PC-3 (cell line): ENCODE measurements at regions not wholly inside any gene's neighbourhood (a gene's known extent, or its start where the extent isn't known, plus 50 kb on each side); places are given as distances from the start of the nearest gene placed in this dataset.

ENCODE experiments used
- ATAC-seq: fragments of 200-7000 bp; cut with Tn5 transposase; 2 replicates; pipeline ENCODE4 v1.9.1; 2020; ENCODE audit warnings: mild to moderate bottlenecking, moderate library complexity
- BruUV-seq: library from RNA; stranded (reverse); fragments of 400-500 nt; replicated peaks from 2 replicates; lab custom pipeline; 2021; lab: Mats Ljungman, UMichigan
- CTCF ChIA-PET: fragments of 300-600 bp; sonication (Branson Sonifier 250); formaldehyde crosslinking; loops from one replicate; lab custom pipeline; 2022; ENCODE audit warnings: antibody characterized with exemption; lab: Charles Lee
- POLR2A ChIA-PET: fragments of 300-600 bp; sonication (Branson Sonifier 250); formaldehyde crosslinking; loops from one replicate; lab custom pipeline; 2022; ENCODE audit warnings: antibody characterized with exemption; ENCODE audit not compliant: unreplicated experiment; lab: Charles Lee
- DNase-seq: peaks from one replicate; pipeline ENCODE4 v3.0.0-alpha.2; 2015
- H2AFZ ChIP-seq: fragments of 300-600 bp; sonication (generic); 2 replicates; pipeline ENCODE4 v1.6.0; 2016; ENCODE audit warnings: antibody characterized with exemption, low read length
- H3F3A ChIP-seq: fragments of 300-600 bp; sonication (generic); one replicate; pipeline ENCODE4 v1.6.0; 2017; ENCODE audit warnings: antibody characterized with exemption, low read length, control low read depth, mild to moderate bottlenecking; ENCODE audit not compliant: unreplicated experiment
- H3K27ac ChIP-seq: fragments of 300-600 bp; sonication (generic); 2 replicates; pipeline ENCODE4 v1.5.1; 2016; ENCODE audit warnings: mild to moderate bottlenecking, low read length
- H3K27me3 ChIP-seq: fragments of 300-600 bp; sonication (generic); 2 replicates; pipeline ENCODE4 v1.6.1; 2016; ENCODE audit warnings: low read length, mixed read lengths
- H3K36me3 ChIP-seq: fragments of 300-600 bp; sonication (generic); 2 replicates; pipeline ENCODE4 v1.6.1; 2016; ENCODE audit warnings: low read depth, mixed run types, low read length, mixed read lengths
- H3K4me1 ChIP-seq: fragments of 300-600 bp; sonication (generic); 2 replicates; pipeline ENCODE4 v1.5.1; 2016; ENCODE audit warnings: low read length; ENCODE audit not compliant: insufficient read depth
- H3K4me2 ChIP-seq: fragments of 300-600 bp; sonication (generic); 2 replicates; pipeline ENCODE4 v1.6.0; 2016; ENCODE audit warnings: low read length
- H3K4me3 ChIP-seq: fragments of 300-600 bp; sonication (generic); 2 replicates; pipeline ENCODE4 v1.5.1; 2016; ENCODE audit warnings: mild to moderate bottlenecking, low read length, mixed read lengths
- H3K79me2 ChIP-seq: fragments of 300-600 bp; sonication (generic); 2 replicates; pipeline ENCODE4 v1.6.1; 2017; ENCODE audit warnings: low read length, mixed read lengths
- H3K9ac ChIP-seq: fragments of 300-600 bp; sonication (generic); 2 replicates; pipeline ENCODE4 v1.6.0; 2016; ENCODE audit warnings: mild to moderate bottlenecking, low read length
- H3K9me2 ChIP-seq: fragments of 300-600 bp; sonication (generic); replicated peaks from 2 replicates; pipeline ENCODE4 v1.6.1; 2016; ENCODE audit warnings: mixed run types, low read length, mixed read lengths
- H3K9me3 ChIP-seq: fragments of 300-600 bp; sonication (generic); 2 replicates; pipeline ENCODE4 v1.6.1; 2016; ENCODE audit warnings: low read length, mixed read lengths
- H4K20me1 ChIP-seq: fragments of 300-600 bp; sonication (generic); 2 replicates; pipeline ENCODE4 v1.6.1; 2016; ENCODE audit warnings: low read length, mixed read lengths
- EZH2 ChIP-seq: fragments of 300-600 bp; sonication (generic); IDR thresholded peaks from one replicate; pipeline ENCODE4 v1.6.1; 2017; ENCODE audit warnings: antibody characterized with exemption, mild to moderate bottlenecking, low read length; ENCODE audit not compliant: unreplicated experiment
- EZH2phosphoT487 ChIP-seq: fragments of 300-600 bp; sonication (generic); IDR thresholded peaks from 2 replicates; pipeline ENCODE4 v1.6.1; 2018; ENCODE audit warnings: mild to moderate bottlenecking, antibody characterized with exemption, low read length, borderline replicate concordance
- intact Hi-C: fragments of 100-400 bp; cut with micrococcal nuclease; formaldehyde crosslinking; loops from 2 replicates; pipeline ENCODE4 v1.9.0; 2023
- TF ChIP-seq, protein P1 (sequence below): fragments of 300-600 bp; sonication (generic); conservative IDR thresholded peaks from 2 replicates; pipeline ENCODE4 v1.5.1; 2017; ENCODE audit warnings: antibody characterized with exemption, low read depth, mild to moderate bottlenecking, low read length

DNA sequence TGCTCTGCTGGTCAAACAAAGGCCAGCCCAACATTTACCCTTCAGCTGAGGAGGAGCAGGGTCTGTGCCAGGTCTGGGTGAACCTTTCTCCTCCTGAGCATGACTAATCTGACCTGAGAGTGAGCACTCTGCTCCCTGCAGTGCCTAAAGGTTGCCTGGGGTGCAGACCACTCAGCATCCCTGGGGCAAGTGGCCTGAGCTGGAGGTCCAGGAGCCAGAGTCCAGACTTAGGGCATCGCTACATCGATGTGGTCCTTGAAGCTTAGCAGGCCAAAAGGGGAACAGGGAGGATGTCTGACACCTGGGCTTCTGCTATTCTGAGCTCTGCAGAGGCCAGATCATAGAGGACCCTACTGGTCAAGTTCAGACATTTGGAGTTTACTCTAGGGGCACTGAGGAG, 119.1 kb downstream of the FAM43A start:
- H4K20me1 ChIP-seq, result no peaks in the 10 kb centered on the region
- H2AFZ ChIP-seq, result no peak overlapping the region
- TF ChIP-seq EZH2phosphoT487 (no peak), EZH2 (no peak)
- TF ChIP-seq, protein P1, sequence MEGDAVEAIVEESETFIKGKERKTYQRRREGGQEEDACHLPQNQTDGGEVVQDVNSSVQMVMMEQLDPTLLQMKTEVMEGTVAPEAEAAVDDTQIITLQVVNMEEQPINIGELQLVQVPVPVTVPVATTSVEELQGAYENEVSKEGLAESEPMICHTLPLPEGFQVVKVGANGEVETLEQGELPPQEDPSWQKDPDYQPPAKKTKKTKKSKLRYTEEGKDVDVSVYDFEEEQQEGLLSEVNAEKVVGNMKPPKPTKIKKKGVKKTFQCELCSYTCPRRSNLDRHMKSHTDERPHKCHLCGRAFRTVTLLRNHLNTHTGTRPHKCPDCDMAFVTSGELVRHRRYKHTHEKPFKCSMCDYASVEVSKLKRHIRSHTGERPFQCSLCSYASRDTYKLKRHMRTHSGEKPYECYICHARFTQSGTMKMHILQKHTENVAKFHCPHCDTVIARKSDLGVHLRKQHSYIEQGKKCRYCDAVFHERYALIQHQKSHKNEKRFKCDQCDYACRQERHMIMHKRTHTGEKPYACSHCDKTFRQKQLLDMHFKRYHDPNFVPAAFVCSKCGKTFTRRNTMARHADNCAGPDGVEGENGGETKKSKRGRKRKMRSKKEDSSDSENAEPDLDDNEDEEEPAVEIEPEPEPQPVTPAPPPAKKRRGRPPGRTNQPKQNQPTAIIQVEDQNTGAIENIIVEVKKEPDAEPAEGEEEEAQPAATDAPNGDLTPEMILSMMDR, result no peak
- ATAC-seq (no peak), DNase-seq (no peak)
- no peak overlapping the region for H3K4me3 ChIP-seq
- no peaks in the 10 kb centered on the region for H3K9me2 ChIP-seq
- H3F3A ChIP-seq, result no peaks in the 10 kb centered on the region
- H3K36me3 ChIP-seq, result no peaks in the 10 kb centered on the region
- CTCF ChIA-PET, result no interaction called here
- intact Hi-C loops, result loop anchor here (5.0 kb wide), 1 partner anchor 32 kb away; no protein-coding TSS in a partner anchor
- H3K4me1 ChIP-seq, result peaks cover 10% of the 10 kb centered on the region
- no peak overlapping the region for H3K4me2 ChIP-seq
- no TSS peak for BruUV-seq
- H3K9me3 ChIP-seq, result no peaks in the 10 kb centered on the region
- H3K27me3 ChIP-seq, result no peaks in the 10 kb centered on the region
- POLR2A ChIA-PET, result interaction anchor here (0.6 kb wide), 1 partner anchor 12 kb away, joined by 3 read pairs; no protein-coding TSS in a partner anchor
- no peaks in the 10 kb centered on the region for H3K79me2 ChIP-seq
- no peak overlapping the region for H3K9ac ChIP-seq
- H3K27ac ChIP-seq, result no peak overlapping the region

DNA sequence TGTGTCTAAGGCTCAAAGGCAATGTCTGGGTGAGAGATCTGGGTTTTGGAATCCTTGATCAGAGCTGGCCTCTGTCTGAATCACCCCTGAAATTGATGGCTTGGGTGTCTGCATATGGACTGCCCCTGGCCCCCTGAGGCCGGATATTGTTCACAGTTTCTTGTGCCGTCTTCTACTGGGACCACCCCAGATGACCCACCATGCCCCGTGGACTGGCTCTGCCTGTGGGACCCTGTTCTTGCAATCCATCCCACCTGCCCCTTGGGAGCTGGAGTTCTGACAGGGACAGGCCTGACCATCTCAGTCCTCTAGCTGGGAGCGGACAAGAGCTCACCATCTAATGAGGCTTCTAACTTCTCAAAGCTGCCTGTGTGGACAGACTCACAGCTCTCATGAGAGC, 119.9 kb downstream of the FAM43A start:
- ATAC-seq, result no peak
- Histone ChIP-seq H3K9me2 (no peaks in the 10 kb centered on the region), H4K20me1 (no peaks in the 10 kb centered on the region), H3K4me3 (no peak overlapping the region), H3K27me3 (no peaks in the 10 kb centered on the region), H3K9ac (no peak overlapping the region), H3K9me3 (no peaks in the 10 kb centered on the region), H2AFZ (no peak overlapping the region), H3K36me3 (no peaks in the 10 kb centered on the region), H3K4me1 (peaks cover 10% of the 10 kb centered on the region), H3K79me2 (no peaks in the 10 kb centered on the region), H3K27ac (no peak overlapping the region), H3F3A (no peaks in the 10 kb centered on the region), H3K4me2 (no peak overlapping the region)
- TF ChIP-seq, protein P1, result no peak
- TF ChIP-seq EZH2 (no peak), EZH2phosphoT487 (no peak)
- ChIA-PET POLR2A (no interaction called here), CTCF (no interaction called here)
- DNase-seq, result no peak
- intact Hi-C loops, result loop anchor here (5.0 kb wide), 1 partner anchor 33 kb away; no protein-coding TSS in a partner anchor
- BruUV-seq, result no TSS peak

DNA sequence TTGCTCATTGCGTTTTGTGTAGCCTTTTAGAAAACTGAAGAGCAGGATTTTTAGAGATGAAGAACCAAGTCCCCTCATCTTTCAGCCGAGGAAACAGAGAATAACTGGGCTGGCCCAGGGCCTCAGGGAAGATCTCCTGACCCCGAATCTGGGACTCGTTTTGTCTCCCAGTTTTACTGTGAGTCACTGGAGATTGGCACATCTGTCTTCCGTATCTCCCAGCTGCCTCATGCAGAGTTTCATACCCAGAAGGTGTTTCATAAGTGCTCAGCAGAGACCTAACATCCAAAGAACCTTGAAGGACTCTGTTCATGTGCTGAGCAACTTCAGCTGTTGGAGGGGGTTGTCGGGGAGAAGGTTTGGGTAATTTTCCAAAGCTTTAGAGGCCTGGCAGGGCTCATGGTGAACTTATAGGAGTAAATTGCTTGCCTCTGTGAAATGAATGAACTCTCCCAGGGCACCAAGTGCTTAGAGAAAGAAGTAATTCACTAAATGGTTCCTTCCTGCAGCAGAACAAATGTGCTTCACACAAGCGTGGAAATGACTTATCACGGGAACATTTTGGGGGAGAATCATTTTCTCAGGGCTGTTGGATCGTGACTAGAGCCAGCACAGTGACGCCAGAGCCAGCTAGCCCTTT, 121.4 kb downstream of the FAM43A start:
- Histone ChIP-seq H3K9ac (no peak overlapping the region), H3F3A (no peaks in the 10 kb centered on the region), H2AFZ (no peak overlapping the region), H4K20me1 (no peaks in the 10 kb centered on the region), H3K4me1 (peaks cover 10% of the 10 kb centered on the region), H3K4me3 (no peak overlapping the region), H3K4me2 (no peak overlapping the region), H3K36me3 (no peaks in the 10 kb centered on the region), H3K9me2 (no peaks in the 10 kb centered on the region), H3K27ac (no peak overlapping the region), H3K9me3 (no peaks in the 10 kb centered on the region), H3K79me2 (no peaks in the 10 kb centered on the region), H3K27me3 (no peaks in the 10 kb centered on the region)
- ATAC-seq (no peak), DNase-seq (no peak)
- BruUV-seq, result no TSS peak
- CTCF ChIA-PET, result no interaction called here
- TF ChIP-seq EZH2phosphoT487 (no peak), EZH2 (no peak)
- TF ChIP-seq, protein P1, result no peak
- POLR2A ChIA-PET, result no interaction called here
- intact Hi-C loops, result loop anchor here (5.0 kb wide), 1 partner anchor 35 kb away; no protein-coding TSS in a partner anchor
